ENCODE measurements at regions not wholly inside any gene's neighbourhood (a gene's known extent, or its start where the extent isn't known, plus 50 kb on each side); places are given as distances from the start of the nearest gene placed in this dataset.

DNA sequence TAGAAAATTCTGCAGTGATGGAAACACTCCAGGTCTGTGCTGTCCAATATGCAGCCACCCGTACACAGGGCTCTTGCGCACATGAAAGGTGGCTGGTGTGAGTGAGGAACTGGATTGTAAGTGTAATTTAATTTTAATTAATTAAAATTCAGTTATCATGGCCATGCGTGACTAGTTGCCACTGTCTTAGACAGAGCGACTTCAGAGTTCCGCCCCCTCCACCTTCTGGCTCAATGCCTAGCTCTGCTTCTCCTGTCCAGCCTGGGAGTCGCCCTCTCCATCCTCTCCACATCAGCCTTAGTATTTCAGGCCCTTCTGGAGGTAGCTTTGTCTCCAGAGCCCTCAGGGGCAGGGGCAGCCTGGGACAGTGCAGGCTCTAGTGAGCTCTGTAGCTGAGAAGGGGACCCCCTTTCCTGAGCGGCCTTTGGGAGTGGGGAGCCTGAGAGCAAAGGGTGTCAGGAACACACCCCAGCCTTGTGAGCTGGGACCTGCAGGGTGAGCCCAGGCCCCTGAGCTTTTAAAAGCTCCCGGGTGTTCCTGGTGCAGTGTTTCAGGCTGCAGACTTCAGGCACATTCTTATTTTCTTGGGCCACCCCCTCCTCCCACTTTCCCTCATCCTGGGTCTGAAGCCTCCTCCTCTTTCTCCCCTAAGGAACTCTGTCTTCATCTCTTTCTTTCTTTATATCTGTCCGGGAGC, 99.4 kb downstream of the IRF8 start:
- TF ChIP-seq, protein P1, sequence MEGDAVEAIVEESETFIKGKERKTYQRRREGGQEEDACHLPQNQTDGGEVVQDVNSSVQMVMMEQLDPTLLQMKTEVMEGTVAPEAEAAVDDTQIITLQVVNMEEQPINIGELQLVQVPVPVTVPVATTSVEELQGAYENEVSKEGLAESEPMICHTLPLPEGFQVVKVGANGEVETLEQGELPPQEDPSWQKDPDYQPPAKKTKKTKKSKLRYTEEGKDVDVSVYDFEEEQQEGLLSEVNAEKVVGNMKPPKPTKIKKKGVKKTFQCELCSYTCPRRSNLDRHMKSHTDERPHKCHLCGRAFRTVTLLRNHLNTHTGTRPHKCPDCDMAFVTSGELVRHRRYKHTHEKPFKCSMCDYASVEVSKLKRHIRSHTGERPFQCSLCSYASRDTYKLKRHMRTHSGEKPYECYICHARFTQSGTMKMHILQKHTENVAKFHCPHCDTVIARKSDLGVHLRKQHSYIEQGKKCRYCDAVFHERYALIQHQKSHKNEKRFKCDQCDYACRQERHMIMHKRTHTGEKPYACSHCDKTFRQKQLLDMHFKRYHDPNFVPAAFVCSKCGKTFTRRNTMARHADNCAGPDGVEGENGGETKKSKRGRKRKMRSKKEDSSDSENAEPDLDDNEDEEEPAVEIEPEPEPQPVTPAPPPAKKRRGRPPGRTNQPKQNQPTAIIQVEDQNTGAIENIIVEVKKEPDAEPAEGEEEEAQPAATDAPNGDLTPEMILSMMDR (conservative IDR thresholded peaks at IDR 0.05): no peak
- TF ChIP-seq EZH2 (IDR thresholded peaks at IDR 0.05; ENCODE audit: low read depth): no peak

Measured in PC-9 (cell line).